ENCODE measurements at regions not wholly inside any gene's neighbourhood (a gene's known extent, or its start where the extent isn't known, plus 50 kb on each side); places are given as distances from the start of the nearest gene placed in this dataset.

DNA sequence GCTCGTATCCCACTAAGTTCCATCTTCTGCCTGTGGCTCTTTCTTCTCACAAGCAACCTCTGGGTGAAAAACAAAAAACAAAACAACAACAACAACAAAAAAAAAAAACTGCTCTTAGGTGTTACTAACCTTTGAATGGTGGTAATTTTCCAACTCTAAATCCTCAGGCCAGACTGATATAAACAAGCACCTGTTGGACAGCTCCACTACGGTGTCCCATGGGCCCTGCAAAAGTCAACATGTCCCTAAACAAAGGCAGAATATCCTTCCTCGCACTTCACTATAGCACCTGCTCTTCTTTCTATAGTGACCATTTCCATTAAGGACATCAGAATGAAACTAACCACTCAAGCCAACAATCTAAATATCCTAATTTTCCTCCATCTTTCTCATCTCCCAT is 54.6 kb upstream of the PARM1 start:
- no peak for DNase-seq

DNA sequence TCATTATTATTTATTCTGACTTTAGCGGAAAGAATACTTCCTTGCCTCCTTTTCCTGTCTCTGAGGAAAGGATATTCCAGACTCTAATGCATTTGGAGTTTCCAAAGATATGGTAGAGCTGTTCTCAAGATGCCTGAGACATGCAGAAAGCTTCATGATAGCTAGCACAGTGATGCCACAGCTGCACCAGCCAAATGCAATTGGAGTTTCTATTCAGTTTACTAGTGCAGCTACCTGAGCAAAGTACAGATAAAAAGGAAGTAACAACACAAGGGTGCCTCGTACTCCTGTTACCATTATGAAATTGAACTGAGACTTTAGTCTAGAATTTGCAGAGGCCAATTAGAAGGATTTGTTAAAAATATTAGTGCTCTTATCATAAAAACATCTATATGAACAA is 57.5 kb upstream of the PARM1 start:
- DNase-seq = no peak

DNA sequence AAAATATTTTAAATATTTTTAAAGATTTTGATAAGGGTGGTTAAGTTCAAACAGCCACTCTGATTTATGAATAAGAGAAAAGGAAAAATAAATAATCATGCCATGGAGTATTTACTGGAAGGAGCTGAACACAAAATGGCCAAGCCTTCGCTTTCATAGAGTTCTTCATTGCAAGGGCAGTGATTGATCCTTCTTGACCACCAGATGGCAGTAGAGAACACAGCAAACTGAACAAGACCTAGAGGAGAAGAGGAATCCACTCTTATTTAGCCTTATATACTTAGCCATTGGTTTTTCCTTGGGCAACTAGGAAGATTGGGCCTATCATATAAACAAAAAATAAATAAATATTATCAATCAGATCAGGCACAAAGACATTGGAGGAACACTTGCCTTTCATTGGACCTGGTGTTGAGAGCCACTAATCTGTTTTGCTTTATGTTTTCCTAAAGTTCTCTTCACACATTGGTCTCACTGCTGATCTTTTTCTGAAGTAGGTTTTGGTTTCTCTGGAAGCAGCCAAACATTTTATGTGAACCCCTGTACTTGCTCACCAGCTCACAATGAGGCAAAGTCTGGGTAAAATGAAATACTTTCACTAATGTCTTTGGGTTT is 58.1 kb upstream of the PARM1 start:
- DNase-seq = peak; percentile 68

DNA sequence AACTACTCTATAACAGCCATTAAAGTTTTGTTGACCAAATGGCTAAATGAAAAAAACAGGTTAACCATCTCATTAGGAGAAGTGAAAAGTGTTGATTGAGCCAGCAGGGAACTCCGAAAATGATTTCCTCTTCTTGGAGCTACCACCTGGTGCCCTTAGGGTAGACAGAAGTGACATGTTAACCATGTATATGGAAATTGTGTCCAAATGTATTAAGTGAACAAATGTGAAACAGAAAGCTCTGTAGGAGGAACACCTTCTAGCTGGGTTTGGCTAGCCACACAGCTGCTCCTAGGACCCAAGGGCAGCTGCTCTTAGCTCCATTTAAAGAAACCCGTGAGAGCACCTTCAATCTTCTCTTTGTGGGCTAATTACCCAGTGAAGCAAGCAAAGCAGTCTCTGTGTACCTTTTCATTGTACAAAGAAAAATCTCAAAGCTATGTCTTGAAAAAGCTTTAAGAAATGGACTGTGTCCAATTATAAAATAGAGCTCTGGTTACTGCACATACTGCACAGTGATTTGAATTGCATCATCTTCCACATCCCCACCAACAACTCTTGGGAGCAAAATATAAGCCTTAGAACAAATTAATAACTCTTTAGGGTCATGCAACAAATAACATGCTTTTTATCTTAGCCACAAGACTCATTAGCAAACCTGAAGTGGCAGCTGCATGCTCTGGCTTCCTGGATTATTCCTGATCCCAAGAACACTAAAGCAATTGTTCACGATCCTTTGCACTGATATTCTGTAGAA is 59.2 kb upstream of the PARM1 start:
- peak; percentile 5 for DNase-seq

DNA sequence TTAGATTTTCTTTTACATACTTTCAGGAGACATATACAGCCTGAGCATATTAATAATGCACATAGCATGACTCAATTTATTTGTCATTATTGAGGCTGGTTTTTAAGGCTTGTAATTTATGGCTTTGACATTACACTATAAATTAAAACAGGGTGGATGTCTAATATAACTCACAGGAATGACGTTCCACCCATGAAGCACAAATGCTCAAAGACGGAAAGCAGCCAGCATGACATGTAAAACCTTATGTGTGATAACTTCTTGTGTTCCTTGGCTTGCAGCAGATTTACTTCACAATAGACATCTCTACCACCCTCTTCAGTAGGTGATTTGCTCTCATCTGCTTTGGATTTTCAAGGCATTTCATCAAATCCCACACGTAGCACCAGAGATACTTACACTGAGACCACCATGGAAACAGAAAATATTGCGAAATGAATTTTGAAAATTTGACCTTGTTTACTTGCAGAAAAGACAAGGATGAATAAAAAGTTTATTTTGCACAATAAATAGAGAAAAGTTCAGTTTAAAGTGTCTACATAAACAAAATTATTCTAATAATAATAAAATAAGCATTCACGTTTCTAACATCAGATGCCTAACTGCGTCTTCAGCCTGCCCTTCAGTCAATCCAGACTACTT is 64.7 kb upstream of the BTC start:
- DNase-seq = no peak

DNA sequence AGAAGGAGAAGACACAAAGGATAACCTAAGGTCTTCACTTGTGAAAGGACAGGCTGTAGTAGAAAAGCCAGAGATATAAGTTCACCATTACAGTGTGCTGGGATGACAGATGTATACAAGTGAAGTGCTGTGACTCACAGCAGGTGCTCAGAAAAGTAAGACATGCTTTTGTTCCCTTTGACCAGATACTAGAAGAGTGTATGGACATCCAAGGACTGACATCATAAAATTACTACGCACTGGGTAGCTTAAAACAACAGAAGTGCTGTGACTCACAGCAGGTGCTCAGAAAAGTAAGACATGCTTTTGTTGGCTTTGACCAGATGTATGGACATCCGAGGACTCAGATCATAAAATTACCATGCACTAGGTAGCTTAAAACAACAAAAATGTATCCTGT is 61.6 kb upstream of the BTC start:
- DNase-seq = no peak

DNA sequence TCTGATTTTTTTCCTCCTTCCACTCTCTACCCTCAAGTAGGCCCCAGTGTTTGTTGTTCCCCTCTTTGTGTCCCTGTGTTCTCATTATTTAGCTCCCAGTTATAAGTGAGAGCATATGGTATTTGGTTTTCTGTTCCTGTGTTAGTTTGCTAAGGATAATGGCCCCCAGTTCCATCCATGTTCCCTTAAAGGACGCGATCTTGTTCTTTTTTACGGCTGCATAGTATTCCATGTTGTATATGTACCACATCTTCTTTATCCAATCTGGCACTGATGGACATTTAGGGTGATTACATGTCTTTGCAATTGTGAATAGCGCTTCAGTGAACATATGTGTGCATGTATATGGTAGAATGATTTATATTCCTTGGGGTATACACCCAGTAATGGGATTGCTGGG is 54.5 kb upstream of the BTC start:
- no peak for DNase-seq

DNA sequence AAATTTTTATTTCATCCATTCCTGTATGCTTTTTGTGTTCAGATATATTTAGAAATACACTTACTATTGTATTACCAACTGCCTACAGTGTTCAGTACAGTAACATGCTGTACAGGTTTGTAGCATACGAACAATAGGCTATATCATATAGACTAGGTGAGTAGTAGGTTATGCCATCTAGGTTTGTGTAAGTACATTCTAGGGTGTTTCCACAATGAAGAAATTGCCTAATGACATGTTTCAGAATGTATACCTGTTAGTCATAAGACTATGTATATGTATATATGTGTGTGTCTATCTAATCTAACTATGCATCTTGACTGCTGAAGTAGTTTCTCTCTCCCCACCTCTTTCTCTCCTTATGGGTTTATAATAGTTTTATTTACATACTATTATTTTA is 51.5 kb upstream of the BTC start:
- no peak for DNase-seq

All from NCI-H2171 treated with DMSO at 0.1 percent for 48 hours (cell line).